ENCODE measurements at regions not wholly inside any gene's neighbourhood (a gene's known extent, or its start where the extent isn't known, plus 50 kb on each side); places are given as distances from the start of the nearest gene placed in this dataset.

- no peaks in the 10 kb centered on the region for H4K20me1 ChIP-seq (ENCODE audit: insufficient read depth)
- no peak overlapping the region for H3K27ac ChIP-seq
- no peak overlapping the region for H3K9ac ChIP-seq
- no peaks in the 10 kb centered on the region for H3K27me3 ChIP-seq (ENCODE audit: insufficient read depth, low read depth)
- H3K4me2 ChIP-seq: no peak overlapping the region
- no peak overlapping the region for H2AFZ ChIP-seq (ENCODE audit: low read depth)
- no peak overlapping the region for H3K4me3 ChIP-seq (IDR thresholded peaks at IDR 0.05; ENCODE audit: insufficient read depth, low read depth, low read length)
- H3K36me3 ChIP-seq (ENCODE audit: insufficient read depth): no peaks in the 10 kb centered on the region
- H3K79me2 ChIP-seq (ENCODE audit: insufficient read depth, low read depth): no peaks in the 10 kb centered on the region
- no peak for TF ChIP-seq CTCF (conservative IDR thresholded peaks at IDR 0.05; ENCODE audit: low read depth, low read length)
- no peaks in the 10 kb centered on the region for H3K4me1 ChIP-seq (ENCODE audit: low read depth, poor library complexity, severe bottlenecking)
Observed at GRCh38 chr13:80740071-80740470, 399.1 kb upstream of the SPRY2 start.

DNA sequence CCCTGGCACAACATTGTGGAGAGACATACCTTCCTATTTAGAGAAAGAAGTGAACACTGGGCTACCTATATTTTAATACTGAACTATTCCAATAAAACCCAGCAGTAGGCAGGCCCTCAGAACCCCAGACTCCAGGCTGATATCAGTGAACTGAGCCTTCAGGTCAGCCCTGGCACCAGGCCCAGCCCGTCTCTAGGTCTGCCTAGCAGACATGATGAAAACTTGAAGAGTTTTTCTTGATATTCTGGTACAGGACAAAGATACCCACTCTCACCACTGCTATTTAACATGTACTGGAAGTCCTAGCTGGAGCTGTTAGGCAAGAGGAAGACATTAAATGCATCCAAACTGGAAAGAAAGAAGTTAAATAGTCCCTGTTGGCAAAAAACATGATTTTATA lies 396.6 kb upstream of the SPRY2 start:
- H3K4me3 ChIP-seq (IDR thresholded peaks at IDR 0.05; ENCODE audit: insufficient read depth, low read depth, low read length): no peak overlapping the region
- no peaks in the 10 kb centered on the region for H4K20me1 ChIP-seq (ENCODE audit: insufficient read depth)
- no peak for TF ChIP-seq CTCF (conservative IDR thresholded peaks at IDR 0.05; ENCODE audit: low read depth, low read length)
- H3K4me1 ChIP-seq (ENCODE audit: low read depth, poor library complexity, severe bottlenecking): no peaks in the 10 kb centered on the region
- no peaks in the 10 kb centered on the region for H3K36me3 ChIP-seq (ENCODE audit: insufficient read depth)
- no peak overlapping the region for H3K4me2 ChIP-seq
- H3K27ac ChIP-seq: no peak overlapping the region
- H3K27me3 ChIP-seq (ENCODE audit: insufficient read depth, low read depth): no peaks in the 10 kb centered on the region
- H3K9ac ChIP-seq: no peak overlapping the region
- H3K79me2 ChIP-seq (ENCODE audit: insufficient read depth, low read depth): no peaks in the 10 kb centered on the region
- no peak overlapping the region for H2AFZ ChIP-seq (ENCODE audit: low read depth)

GRCh38 chr13:80727321-80727975 lies 386.5 kb upstream of the SPRY2 start:
- H3K79me2 ChIP-seq (ENCODE audit: insufficient read depth, low read depth): no peaks in the 10 kb centered on the region
- H3K4me1 ChIP-seq (ENCODE audit: low read depth, poor library complexity, severe bottlenecking): no peaks in the 10 kb centered on the region
- H3K27me3 ChIP-seq (ENCODE audit: insufficient read depth, low read depth): no peaks in the 10 kb centered on the region
- no peak overlapping the region for H2AFZ ChIP-seq (ENCODE audit: low read depth)
- no peaks in the 10 kb centered on the region for H3K36me3 ChIP-seq (ENCODE audit: insufficient read depth)
- H3K27ac ChIP-seq: no peak overlapping the region
- H3K4me3 ChIP-seq (IDR thresholded peaks at IDR 0.05; ENCODE audit: insufficient read depth, low read depth, low read length): no peak overlapping the region
- H4K20me1 ChIP-seq (ENCODE audit: insufficient read depth): no peaks in the 10 kb centered on the region
- no peak overlapping the region for H3K4me2 ChIP-seq
- no peak for TF ChIP-seq CTCF (conservative IDR thresholded peaks at IDR 0.05; ENCODE audit: low read depth, low read length)
- H3K9ac ChIP-seq: no peak overlapping the region

DNA sequence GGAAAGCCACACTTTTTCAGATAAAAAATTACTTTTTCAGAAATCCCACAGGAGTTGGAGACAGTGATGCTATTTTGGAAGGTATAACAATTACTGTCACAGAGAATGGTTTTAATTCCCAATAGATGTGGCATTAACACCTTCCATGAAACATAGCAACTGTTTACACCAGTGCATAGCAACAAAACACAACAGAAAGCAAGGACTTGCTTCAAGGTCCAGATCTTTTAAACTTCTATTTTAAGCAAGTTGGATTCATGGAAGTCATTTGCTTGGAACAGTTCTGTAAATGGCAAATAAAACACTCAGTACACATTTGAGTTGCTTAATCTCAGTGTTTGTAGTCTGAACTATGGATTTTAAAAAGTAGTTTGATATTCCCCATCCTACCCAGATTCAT lies 385.9 kb upstream of the SPRY2 start:
- H3K4me1 ChIP-seq (ENCODE audit: low read depth, poor library complexity, severe bottlenecking): no peaks in the 10 kb centered on the region
- no peaks in the 10 kb centered on the region for H3K36me3 ChIP-seq (ENCODE audit: insufficient read depth)
- H2AFZ ChIP-seq (ENCODE audit: low read depth): no peak overlapping the region
- H3K27me3 ChIP-seq (ENCODE audit: insufficient read depth, low read depth): no peaks in the 10 kb centered on the region
- H4K20me1 ChIP-seq (ENCODE audit: insufficient read depth): no peaks in the 10 kb centered on the region
- H3K4me2 ChIP-seq: no peak overlapping the region
- H3K9ac ChIP-seq: no peak overlapping the region
- no peak for TF ChIP-seq CTCF (conservative IDR thresholded peaks at IDR 0.05; ENCODE audit: low read depth, low read length)
- no peaks in the 10 kb centered on the region for H3K79me2 ChIP-seq (ENCODE audit: insufficient read depth, low read depth)
- H3K27ac ChIP-seq: no peak overlapping the region
- H3K4me3 ChIP-seq (IDR thresholded peaks at IDR 0.05; ENCODE audit: insufficient read depth, low read depth, low read length): no peak overlapping the region

Data from KMS-11 (cell line).